Testis (tissue), 2 donors: ENCODE measurements at regions not wholly inside any gene's neighbourhood (a gene's known extent, or its start where the extent isn't known, plus 50 kb on each side); places are given as distances from the start of the nearest gene placed in this dataset.

Source experiments
- DNase-seq: peaks from one replicate; pipeline ENCODE4 v3.0.0-alpha.2; 2019
- H3K27ac ChIP-seq, 2 donors: fragments of 200-600 bp; sonication (generic); one replicate each; pipeline ENCODE4 v1.5.1; 2019
- H3K27me3 ChIP-seq: fragments of 200-600 bp; sonication (generic); one replicate; pipeline ENCODE4 v1.5.1; 2019
- H3K36me3 ChIP-seq: fragments of 200-600 bp; sonication (generic); one replicate; pipeline ENCODE4 v1.5.1; 2017; ENCODE audit warnings: low read depth; ENCODE audit errors: missing control alignments
- H3K4me1 ChIP-seq: fragments of 200-600 bp; sonication (generic); one replicate; pipeline ENCODE4 v1.5.1; 2019
- H3K4me3 ChIP-seq, 2 donors: fragments of 200-600 bp; sonication (generic); one replicate each; pipeline ENCODE4 v1.5.1; 2017 to 2019
- H3K9me3 ChIP-seq: fragments of 200-600 bp; sonication (generic); one replicate; pipeline ENCODE4 v1.5.1; 2017
- POLR2A ChIP-seq: fragments of 450-650 bp; IDR thresholded peaks from one replicate; pipeline ENCODE4 v1.6.1; 2017; ENCODE audit warnings: antibody characterized with exemption, mild to moderate bottlenecking, moderate library complexity
- WGBS, 2 donors: methylation state at CpG; one replicate each; pipeline ENCODE4 v1.1.5; 2018; 5-methylcytosine and 5-hydroxymethylcytosine counted together
- intact Hi-C: fragments of 100-400 bp; cut with DNase I; formaldehyde crosslinking; loops from one replicate; pipeline ENCODE4 v1.15.1; 2023; ENCODE audit warnings: low total_unique reads
- TF ChIP-seq, protein P1 (sequence below), 3 experiments: fragments of 450-650 bp in 2 of 3; fragments of 200-600 bp in 1 of 3; sonication (generic) in 1 of 3; IDR thresholded peaks; one replicate each; pipeline ENCODE4 v1.5.1; 2016 to 2019; ENCODE audit warnings: antibody characterized with exemption in 3 of 3, mild to moderate bottlenecking in 2 of 3, moderate library complexity in 1 of 3

DNA sequence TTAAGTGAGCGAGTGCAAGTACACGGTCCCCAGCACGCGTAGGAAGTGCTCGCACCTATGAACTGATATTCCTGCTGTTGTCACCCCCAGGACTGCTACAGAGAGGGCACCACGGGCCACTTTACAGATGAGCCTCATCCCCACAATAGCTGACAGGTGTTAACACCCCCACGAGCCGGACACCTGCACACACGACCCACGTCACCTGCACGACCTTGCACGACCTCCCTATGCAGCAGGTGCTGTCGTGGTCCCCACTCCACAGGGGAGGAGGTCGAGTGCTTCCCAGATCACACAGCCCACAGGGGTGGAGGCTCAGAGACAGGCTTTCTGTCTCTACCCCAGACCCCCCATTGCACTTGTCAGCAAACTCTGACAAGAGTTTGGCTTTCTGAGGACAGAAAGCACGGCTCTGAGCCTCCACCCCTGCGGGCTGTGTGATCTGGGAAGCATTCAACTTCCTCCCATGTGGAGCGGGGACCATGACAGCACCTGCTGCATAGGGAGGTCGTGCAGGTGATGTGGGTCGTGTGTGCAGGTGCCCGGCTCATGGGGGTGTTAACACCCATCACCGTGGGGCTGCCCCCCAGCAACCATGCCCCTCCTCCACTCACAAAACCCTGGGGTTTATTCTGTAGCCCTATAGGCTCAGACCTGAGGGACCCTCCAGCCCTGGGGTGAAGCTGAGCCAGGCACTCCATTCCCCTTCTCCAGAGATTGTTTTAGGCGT lies 80.8 kb downstream of the MATN1 start:
- TF ChIP-seq, protein P1, sequence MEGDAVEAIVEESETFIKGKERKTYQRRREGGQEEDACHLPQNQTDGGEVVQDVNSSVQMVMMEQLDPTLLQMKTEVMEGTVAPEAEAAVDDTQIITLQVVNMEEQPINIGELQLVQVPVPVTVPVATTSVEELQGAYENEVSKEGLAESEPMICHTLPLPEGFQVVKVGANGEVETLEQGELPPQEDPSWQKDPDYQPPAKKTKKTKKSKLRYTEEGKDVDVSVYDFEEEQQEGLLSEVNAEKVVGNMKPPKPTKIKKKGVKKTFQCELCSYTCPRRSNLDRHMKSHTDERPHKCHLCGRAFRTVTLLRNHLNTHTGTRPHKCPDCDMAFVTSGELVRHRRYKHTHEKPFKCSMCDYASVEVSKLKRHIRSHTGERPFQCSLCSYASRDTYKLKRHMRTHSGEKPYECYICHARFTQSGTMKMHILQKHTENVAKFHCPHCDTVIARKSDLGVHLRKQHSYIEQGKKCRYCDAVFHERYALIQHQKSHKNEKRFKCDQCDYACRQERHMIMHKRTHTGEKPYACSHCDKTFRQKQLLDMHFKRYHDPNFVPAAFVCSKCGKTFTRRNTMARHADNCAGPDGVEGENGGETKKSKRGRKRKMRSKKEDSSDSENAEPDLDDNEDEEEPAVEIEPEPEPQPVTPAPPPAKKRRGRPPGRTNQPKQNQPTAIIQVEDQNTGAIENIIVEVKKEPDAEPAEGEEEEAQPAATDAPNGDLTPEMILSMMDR (IDR thresholded peaks at IDR 0.05), result no peak
- no peak for TF ChIP-seq POLR2A
- DNase-seq, result no peak
- H3K4me3 ChIP-seq, result no peak overlapping the region
- no peaks in the 10 kb centered on the region for H3K9me3 ChIP-seq
- WGBS, 2 donors, result 83 to 90% methylated on average over 14 to 22 of the region's 22 CpGs
- intact Hi-C loops, result no loop called here
- H3K27ac ChIP-seq, result no peak overlapping the region
- H3K4me1 ChIP-seq, result no peaks in the 10 kb centered on the region
- H3K27me3 ChIP-seq, result no peaks in the 10 kb centered on the region
- no peaks in the 10 kb centered on the region for H3K36me3 ChIP-seq

DNA sequence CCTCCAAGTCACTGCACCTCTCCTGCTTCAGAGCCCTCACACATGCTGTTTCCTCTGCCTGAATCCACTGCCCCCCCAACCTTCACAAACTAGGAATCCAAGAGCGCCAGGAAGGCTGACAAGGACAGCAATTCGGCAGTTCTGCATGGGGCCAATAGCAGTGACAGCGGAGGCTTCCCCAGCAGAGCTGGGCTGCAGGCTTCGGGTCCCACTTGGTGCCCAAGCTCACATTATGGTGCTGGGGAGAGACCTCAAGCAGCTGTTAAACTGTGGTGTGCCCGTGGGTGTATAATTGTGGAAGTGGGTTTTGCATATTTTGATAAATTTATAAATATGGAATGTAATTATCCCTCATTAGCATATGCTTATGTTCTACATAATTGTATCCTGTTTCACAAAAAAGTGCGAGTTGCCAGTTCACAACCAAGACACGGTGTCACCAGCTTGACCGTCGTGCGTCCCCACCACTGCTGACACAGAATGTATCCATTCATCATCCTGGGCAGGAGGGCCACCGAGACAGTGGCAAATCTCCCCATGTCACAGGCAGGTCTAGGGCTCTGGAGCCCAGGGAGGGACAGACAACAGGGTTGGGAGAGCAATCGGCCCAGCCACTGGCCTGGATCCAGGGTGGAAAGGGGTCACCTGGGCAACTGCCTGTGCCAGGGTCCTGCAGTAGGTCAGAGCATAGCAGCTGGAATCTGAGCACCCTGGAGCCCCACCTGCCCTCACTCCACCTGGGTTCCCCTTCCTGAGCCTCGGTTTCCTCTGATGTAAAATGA lies 81.6 kb downstream of the MATN1 start:
- H3K36me3 ChIP-seq, result no peaks in the 10 kb centered on the region
- H3K4me3 ChIP-seq, result no peak overlapping the region
- DNase-seq, result no peak
- WGBS, 2 donors, result 82 to 84% methylated on average over 12 to 13 of the region's 13 CpGs
- intact Hi-C loops, result no loop called here
- H3K4me1 ChIP-seq, result no peaks in the 10 kb centered on the region
- H3K27ac ChIP-seq, result no peak overlapping the region
- TF ChIP-seq, protein P1 (IDR thresholded peaks at IDR 0.05), result no peak
- TF ChIP-seq POLR2A, result no peak
- no peaks in the 10 kb centered on the region for H3K27me3 ChIP-seq
- H3K9me3 ChIP-seq, result no peaks in the 10 kb centered on the region

DNA sequence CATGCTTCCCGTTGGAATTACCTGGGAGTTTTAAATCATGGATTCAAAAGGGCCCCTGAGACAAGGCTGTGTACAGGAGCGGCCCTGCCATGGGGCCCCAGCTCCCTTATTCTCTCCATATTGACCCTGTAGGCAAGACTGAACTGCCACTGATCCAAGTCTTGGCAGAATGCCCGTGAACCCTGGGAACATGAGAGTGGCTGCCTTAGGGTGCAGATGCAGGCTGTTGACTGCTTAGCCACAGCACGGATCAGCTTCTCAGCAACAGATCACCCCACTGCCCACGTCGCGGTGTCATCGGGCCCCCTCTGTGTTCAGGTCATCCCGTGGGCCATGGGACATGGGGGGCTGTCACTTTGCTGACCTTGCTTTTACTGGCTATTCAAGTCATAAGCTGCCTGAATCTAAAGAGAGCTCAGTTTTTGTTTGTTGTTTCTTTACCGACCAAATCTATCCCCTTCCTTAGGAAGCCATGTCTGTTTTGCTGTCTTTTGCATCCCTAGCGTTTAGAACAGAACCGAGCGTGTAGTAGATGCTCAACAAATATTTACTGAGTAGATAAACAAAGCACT lies 83.4 kb downstream of the MATN1 start:
- Histone ChIP-seq H3K9me3 (no peaks in the 10 kb centered on the region), H3K4me3 (no peak overlapping the region), H3K27ac (no peak overlapping the region), H3K4me1 (no peaks in the 10 kb centered on the region), H3K27me3 (no peaks in the 10 kb centered on the region), H3K36me3 (no peaks in the 10 kb centered on the region)
- intact Hi-C loops, result no loop called here
- TF ChIP-seq POLR2A, result no peak
- TF ChIP-seq, protein P1 (IDR thresholded peaks at IDR 0.05), result no peak
- DNase-seq, result no peak
- 84 to 88% methylated on average over 12 to 13 of the region's 13 CpGs for WGBS, 2 donors

DNA sequence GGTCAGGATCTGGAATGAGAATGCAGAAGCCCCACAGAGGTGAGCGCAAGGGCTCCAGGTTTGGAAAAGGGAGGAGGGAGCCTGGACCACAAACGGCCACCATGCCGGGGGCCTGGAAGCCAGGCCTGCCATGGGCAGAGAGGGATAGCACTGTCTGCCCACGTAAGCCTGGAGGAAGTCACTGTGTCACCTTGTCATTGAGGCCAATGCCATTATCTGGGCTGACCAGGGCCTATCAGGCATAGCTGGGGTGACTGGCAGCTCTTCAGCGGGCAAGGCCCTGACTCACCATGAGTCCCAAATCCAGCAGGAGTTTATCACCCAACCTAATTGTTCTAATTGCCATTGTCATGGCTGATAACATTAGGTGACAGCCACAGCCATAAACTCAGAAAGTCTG lies 84.6 kb downstream of the MATN1 start:
- TF ChIP-seq, protein P1 (IDR thresholded peaks at IDR 0.05), result no peak
- no peak for TF ChIP-seq POLR2A
- Histone ChIP-seq H3K9me3 (no peaks in the 10 kb centered on the region), H3K27ac (no peak overlapping the region), H3K4me1 (no peaks in the 10 kb centered on the region), H3K4me3 (no peak overlapping the region), H3K36me3 (no peaks in the 10 kb centered on the region), H3K27me3 (no peaks in the 10 kb centered on the region)
- intact Hi-C loops, result no loop called here
- 93 to 100% methylated on average over 1 to 5 of the region's 5 CpGs for WGBS, 2 donors
- no peak for DNase-seq
